Stimulated activated naive CD8-positive, alpha-beta T cell treated with anti-CD3 and anti-CD28 coated beads, Interleukin-15, Interleukin-2, amounts not matched to agents 100 ng/mL and 50 ng/mL, for 24 hours (primary cell): ENCODE measurements at regions not wholly inside any gene's neighbourhood (a gene's known extent, or its start where the extent isn't known, plus 50 kb on each side); places are given as distances from the start of the nearest gene placed in this dataset.

Experiments
- H3K27ac Mint-ChIP-seq: one replicate; pipeline ENCODE4 v1.8.0; 2021; ENCODE audit warnings: mild to moderate bottlenecking, mixed read lengths
- H3K27me3 Mint-ChIP-seq: one replicate; pipeline ENCODE4 v1.8.0; 2021; ENCODE audit warnings: mixed read lengths
- H3K36me3 Mint-ChIP-seq: one replicate; pipeline ENCODE4 v1.8.0; 2021; ENCODE audit warnings: low read depth, mixed read lengths
- H3K4me1 Mint-ChIP-seq: one replicate; pipeline ENCODE4 v1.8.0; 2021; ENCODE audit warnings: low read depth, mixed read lengths
- H3K4me3 Mint-ChIP-seq: one replicate; pipeline ENCODE4 v1.8.0; 2021; ENCODE audit warnings: mild to moderate bottlenecking, mixed read lengths
- H3K9me3 Mint-ChIP-seq: one replicate; pipeline ENCODE4 v1.8.0; 2021; ENCODE audit warnings: mixed read lengths

DNA sequence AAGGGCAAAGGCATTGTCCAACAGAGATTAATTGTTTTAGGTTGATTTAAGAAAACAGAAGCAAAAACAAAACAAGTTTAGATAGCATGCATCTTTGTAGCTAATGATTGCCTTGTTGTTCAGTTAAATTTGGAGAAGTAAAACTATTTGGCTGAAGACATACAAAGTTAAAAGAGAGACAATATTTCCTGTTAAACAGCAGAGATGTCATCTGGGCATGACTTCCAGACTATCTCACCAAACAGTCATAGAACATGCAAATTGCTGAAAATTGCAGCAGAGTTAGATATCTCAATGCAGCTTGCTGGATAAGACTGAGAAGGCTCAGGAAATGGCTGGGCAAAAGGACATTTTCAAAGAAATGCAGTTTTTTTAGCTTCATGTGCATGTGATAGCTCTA, 57.5 kb upstream of the PDGFD start:
- H3K36me3 Mint-ChIP-seq = no peaks in the 10 kb centered on the region
- H3K27ac Mint-ChIP-seq = no peak overlapping the region
- H3K4me3 Mint-ChIP-seq = no peak overlapping the region
- no peaks in the 10 kb centered on the region for H3K27me3 Mint-ChIP-seq
- no peaks in the 10 kb centered on the region for H3K4me1 Mint-ChIP-seq
- peaks cover 10% of the 10 kb centered on the region for H3K9me3 Mint-ChIP-seq

DNA sequence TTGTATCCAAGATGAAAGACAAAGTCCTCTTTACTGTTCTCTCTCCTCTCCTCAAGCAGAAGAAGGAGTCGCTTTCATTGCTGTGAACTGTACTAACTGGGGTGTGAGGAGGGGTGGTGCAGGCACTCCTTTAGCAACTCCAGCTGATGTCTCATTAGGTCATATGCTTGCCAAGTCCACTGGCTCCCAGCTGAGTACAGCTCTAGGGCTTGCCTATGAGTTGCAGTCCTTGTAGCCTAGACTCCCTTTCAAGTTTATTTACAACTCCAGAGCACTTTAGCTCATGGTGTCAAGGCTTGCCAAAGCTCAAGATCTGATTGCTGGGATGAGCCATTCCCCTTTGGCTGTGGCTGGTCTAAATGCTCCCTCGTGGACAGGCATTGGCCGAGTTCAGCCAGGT, 55.1 kb upstream of the PDGFD start:
- Mint-ChIP-seq H3K9me3 (peaks cover 18% of the 10 kb centered on the region), H3K27ac (no peak overlapping the region), H3K4me3 (no peak overlapping the region), H3K4me1 (no peaks in the 10 kb centered on the region), H3K27me3 (no peaks in the 10 kb centered on the region), H3K36me3 (no peaks in the 10 kb centered on the region)

GRCh38 chr11:104214517-104214916, 50.6 kb upstream of the PDGFD start:
- Mint-ChIP-seq H3K9me3 (peaks cover 18% of the 10 kb centered on the region), H3K4me1 (no peaks in the 10 kb centered on the region), H3K4me3 (no peak overlapping the region), H3K27ac (no peak overlapping the region), H3K27me3 (no peaks in the 10 kb centered on the region), H3K36me3 (no peaks in the 10 kb centered on the region)
